ENCODE measurements at regions not wholly inside any gene's neighbourhood (a gene's known extent, or its start where the extent isn't known, plus 50 kb on each side); places are given as distances from the start of the nearest gene placed in this dataset.
A peak's percentile ranks its signal among the peaks of the same experiment; 100 is the strongest.

GRCh38 chr12:92470608-92471021, 232.2 kb upstream of the PLEKHG7 start:
- H3K4me1 ChIP-seq (ENCODE audit: control insufficient read depth in 1 of 2, low read depth in 2 of 2), result peaks cover 0 to 8% of the 10 kb centered on the region in 2 donors
- H3K27me3 ChIP-seq (replicated peaks; ENCODE audit: insufficient read depth), result no peaks in the 10 kb centered on the region
- H3K9me3 ChIP-seq, result no peaks in the 10 kb centered on the region
- no peak overlapping the region for H3K4me3 ChIP-seq
- ATAC-seq (ENCODE audit: insufficient number of reproducible peaks, low FRiP score, low read depth), result no peak
- no peaks in the 10 kb centered on the region for H3K36me3 ChIP-seq
- no peak for TF ChIP-seq CTCF (IDR thresholded peaks at IDR 0.05)
- no peak overlapping the region for H3K27ac ChIP-seq
- no peak for DNase-seq (ENCODE audit: low spot score)

- ATAC-seq (ENCODE audit: insufficient number of reproducible peaks, low FRiP score, low read depth) (peak; percentile 37), DNase-seq (ENCODE audit: low spot score) (no peak)
- Histone ChIP-seq H3K4me3 (no peak overlapping the region), H3K4me1 (ENCODE audit: control insufficient read depth in 1 of 2, low read depth in 2 of 2) (peaks cover 0 to 8% of the 10 kb centered on the region in 2 donors), H3K9me3 (no peaks in the 10 kb centered on the region), H3K27ac (no peak overlapping the region), H3K36me3 (no peaks in the 10 kb centered on the region), H3K27me3 (replicated peaks; ENCODE audit: insufficient read depth) (no peaks in the 10 kb centered on the region)
- no peak for TF ChIP-seq CTCF (IDR thresholded peaks at IDR 0.05)
Measured at GRCh38 chr12:92469837-92470236, 233.0 kb upstream of the PLEKHG7 start.

GRCh38 chr12:92468358-92469020, 234.3 kb upstream of the PLEKHG7 start:
- H3K4me3 ChIP-seq, result no peak overlapping the region
- TF ChIP-seq CTCF (IDR thresholded peaks at IDR 0.05), result no peak
- H3K27ac ChIP-seq, result no peak overlapping the region
- no peaks in the 10 kb centered on the region for H3K9me3 ChIP-seq
- no peaks in the 10 kb centered on the region for H3K36me3 ChIP-seq
- no peak for DNase-seq (ENCODE audit: low spot score)
- H3K27me3 ChIP-seq (replicated peaks; ENCODE audit: insufficient read depth), result no peaks in the 10 kb centered on the region
- no peak for ATAC-seq (ENCODE audit: insufficient number of reproducible peaks, low FRiP score, low read depth)
- peaks cover 0 to 8% of the 10 kb centered on the region in 2 donors for H3K4me1 ChIP-seq (ENCODE audit: control insufficient read depth in 1 of 2, low read depth in 2 of 2)

GRCh38 chr12:92467886-92468285, 234.9 kb upstream of the PLEKHG7 start:
- Histone ChIP-seq H3K4me3 (no peak overlapping the region), H3K27me3 (replicated peaks; ENCODE audit: insufficient read depth) (no peaks in the 10 kb centered on the region), H3K4me1 (ENCODE audit: control insufficient read depth in 1 of 2, low read depth in 2 of 2) (peaks cover 0 to 8% of the 10 kb centered on the region in 2 donors), H3K27ac (no peak overlapping the region), H3K9me3 (no peaks in the 10 kb centered on the region), H3K36me3 (no peaks in the 10 kb centered on the region)
- TF ChIP-seq CTCF (IDR thresholded peaks at IDR 0.05), result no peak
- DNase-seq (ENCODE audit: low spot score) (no peak), ATAC-seq (ENCODE audit: insufficient number of reproducible peaks, low FRiP score, low read depth) (no peak)

GRCh38 chr12:92466391-92467305, 236.1 kb upstream of the PLEKHG7 start:
- Histone ChIP-seq H3K4me3 (no peak overlapping the region), H3K36me3 (no peaks in the 10 kb centered on the region), H3K9me3 (no peaks in the 10 kb centered on the region), H3K27me3 (replicated peaks; ENCODE audit: insufficient read depth) (no peaks in the 10 kb centered on the region), H3K4me1 (ENCODE audit: control insufficient read depth in 1 of 2, low read depth in 2 of 2) (peaks cover 0 to 8% of the 10 kb centered on the region in 2 donors), H3K27ac (no peak overlapping the region)
- ATAC-seq (ENCODE audit: insufficient number of reproducible peaks, low FRiP score, low read depth) (no peak), DNase-seq (ENCODE audit: low spot score) (no peak)
- no peak for TF ChIP-seq CTCF (IDR thresholded peaks at IDR 0.05)
